ENCODE measurements at regions not wholly inside any gene's neighbourhood (a gene's known extent, or its start where the extent isn't known, plus 50 kb on each side); places are given as distances from the start of the nearest gene placed in this dataset.

DNA sequence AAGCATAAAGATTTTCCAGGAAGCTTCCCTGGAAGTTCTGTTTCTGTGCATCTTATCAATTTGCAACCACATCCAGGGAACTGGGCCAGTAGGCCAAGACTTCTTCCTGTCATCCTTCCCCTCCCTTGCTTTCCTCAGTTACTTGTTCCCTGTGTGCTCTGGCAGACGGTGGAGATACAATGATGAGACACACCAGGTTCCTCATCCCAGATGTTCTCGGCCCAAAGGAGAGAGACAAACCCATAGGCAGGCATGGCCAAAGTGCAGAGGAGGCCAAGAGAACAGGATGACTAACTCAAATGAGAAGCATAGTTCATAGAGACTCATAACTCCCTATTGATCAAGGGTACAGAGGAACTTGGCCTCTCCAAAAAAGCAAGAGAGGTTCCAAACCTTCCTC, 652.6 kb downstream of the CCDC171 start:
- no peak for DNase-seq (ENCODE audit: low read depth, low spot score)
- ChIA-PET POLR2A (no interaction called here), CTCF (interaction anchor here (0.7 kb wide), 1 partner anchor 10 kb away, joined by 3 read pairs; no protein-coding TSS in a partner anchor)
- H3K4me3 ChIP-seq (ENCODE audit: low read depth, low read length): no peak overlapping the region
- TF ChIP-seq, protein P1, sequence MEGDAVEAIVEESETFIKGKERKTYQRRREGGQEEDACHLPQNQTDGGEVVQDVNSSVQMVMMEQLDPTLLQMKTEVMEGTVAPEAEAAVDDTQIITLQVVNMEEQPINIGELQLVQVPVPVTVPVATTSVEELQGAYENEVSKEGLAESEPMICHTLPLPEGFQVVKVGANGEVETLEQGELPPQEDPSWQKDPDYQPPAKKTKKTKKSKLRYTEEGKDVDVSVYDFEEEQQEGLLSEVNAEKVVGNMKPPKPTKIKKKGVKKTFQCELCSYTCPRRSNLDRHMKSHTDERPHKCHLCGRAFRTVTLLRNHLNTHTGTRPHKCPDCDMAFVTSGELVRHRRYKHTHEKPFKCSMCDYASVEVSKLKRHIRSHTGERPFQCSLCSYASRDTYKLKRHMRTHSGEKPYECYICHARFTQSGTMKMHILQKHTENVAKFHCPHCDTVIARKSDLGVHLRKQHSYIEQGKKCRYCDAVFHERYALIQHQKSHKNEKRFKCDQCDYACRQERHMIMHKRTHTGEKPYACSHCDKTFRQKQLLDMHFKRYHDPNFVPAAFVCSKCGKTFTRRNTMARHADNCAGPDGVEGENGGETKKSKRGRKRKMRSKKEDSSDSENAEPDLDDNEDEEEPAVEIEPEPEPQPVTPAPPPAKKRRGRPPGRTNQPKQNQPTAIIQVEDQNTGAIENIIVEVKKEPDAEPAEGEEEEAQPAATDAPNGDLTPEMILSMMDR (IDR thresholded peaks at IDR 0.05; ENCODE audit: insufficient read depth, low read length, missing control alignments): no peak

DNA sequence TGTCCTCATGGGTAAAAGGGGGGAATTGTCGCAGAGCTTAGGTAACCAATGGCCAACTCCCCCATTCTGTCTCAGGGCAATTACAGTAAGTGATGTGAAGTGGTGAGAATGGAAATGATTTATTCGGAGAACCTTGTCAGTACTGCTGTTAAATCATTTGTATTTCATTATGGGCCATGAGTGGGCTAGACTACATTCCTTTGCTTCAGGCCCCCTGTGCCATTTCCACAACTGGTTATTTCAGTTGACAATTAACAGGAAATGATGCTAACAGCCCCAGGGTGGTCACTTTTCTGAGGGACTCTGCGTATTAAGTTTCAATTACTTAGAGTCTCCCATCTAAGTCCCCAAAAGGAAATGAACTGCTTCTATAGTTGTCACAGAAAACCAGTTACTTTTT, 653.7 kb downstream of the CCDC171 start:
- POLR2A ChIA-PET: no interaction called here
- TF ChIP-seq, protein P1 (IDR thresholded peaks at IDR 0.05; ENCODE audit: insufficient read depth, low read length, missing control alignments): no peak
- CTCF ChIA-PET: no interaction called here
- no peak for DNase-seq (ENCODE audit: low read depth, low spot score)
- H3K4me3 ChIP-seq (ENCODE audit: low read depth, low read length): no peak overlapping the region

- ChIA-PET POLR2A (no interaction called here), CTCF (no interaction called here)
- no peak overlapping the region for H3K4me3 ChIP-seq (ENCODE audit: low read depth, low read length)
- no peak for DNase-seq (ENCODE audit: low read depth, low spot score)
- TF ChIP-seq, protein P1 (IDR thresholded peaks at IDR 0.05; ENCODE audit: insufficient read depth, low read length, missing control alignments): no peak
Observed at GRCh38 chr9:16207161-16207560, 654.3 kb downstream of the CCDC171 start.

GRCh38 chr9:16210440-16210839, 657.6 kb downstream of the CCDC171 start:
- POLR2A ChIA-PET: no interaction called here
- TF ChIP-seq, protein P1 (IDR thresholded peaks at IDR 0.05; ENCODE audit: insufficient read depth, low read length, missing control alignments): no peak
- CTCF ChIA-PET: no interaction called here
- no peak for DNase-seq (ENCODE audit: low read depth, low spot score)
- H3K4me3 ChIP-seq (ENCODE audit: low read depth, low read length): no peak overlapping the region

DNA sequence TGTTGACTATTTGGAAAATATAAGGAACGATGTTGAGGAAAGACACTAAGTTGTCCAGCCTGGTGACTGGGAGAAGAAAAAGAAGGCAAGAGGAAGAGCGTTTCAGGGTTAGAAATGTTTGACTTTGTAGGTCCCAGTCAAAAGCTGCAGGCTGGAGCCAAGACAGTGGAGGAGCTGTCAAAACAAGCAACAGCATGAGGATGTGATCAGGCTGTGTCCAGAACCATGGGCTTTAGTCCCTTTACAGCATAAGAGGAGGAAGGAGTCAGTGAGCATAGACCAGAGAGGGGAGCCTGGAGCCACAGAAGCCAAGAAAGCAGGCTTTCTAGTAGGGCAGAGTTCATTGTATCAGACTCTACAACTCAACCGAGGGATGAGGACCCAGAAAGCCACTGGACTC, 658.5 kb downstream of the BNC2 start:
- TF ChIP-seq, protein P1 (IDR thresholded peaks at IDR 0.05; ENCODE audit: insufficient read depth, low read length, missing control alignments): no peak
- ChIA-PET CTCF (interaction anchor here (1.4 kb wide), 1 partner anchor 10 kb away, joined by 3 read pairs; no protein-coding TSS in a partner anchor), POLR2A (no interaction called here)
- DNase-seq (ENCODE audit: low read depth, low spot score): no peak
- H3K4me3 ChIP-seq (ENCODE audit: low read depth, low read length): no peak overlapping the region

DNA sequence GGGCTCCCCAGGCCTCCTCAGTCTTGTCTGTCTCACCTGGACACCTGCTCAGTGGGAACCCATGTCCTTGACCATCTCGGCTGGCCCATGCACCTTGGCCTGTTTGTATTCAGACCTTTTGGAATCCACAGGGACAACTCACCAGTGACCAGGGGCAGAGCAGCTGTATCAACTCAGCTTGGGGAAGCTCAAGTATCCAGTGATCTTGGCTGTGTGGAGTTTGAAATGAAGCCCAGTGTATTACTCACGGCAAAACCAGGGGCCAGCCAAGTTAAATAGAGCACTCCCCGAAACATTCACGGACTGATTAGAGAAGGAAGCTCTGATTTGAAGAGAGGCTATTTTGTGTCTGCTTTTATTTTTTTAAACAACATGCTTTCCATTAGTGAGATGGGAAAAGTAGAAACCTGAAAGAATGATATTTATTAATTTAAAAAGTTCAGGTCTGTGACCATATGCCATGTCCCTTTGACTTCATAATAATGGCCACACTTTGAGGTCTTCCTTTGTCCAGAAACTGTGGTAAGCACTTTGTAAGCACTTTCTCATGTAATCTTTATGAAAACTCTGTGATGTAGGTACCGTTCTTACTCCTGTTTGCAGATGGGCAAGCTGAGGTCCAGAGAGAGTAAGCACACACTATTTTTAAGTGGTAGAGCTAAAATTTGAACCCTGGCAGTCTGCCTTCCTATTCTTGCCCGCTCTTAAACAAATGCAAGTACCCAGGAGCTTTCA, 656.5 kb downstream of the BNC2 start:
- no peak overlapping the region for H3K4me3 ChIP-seq (ENCODE audit: low read depth, low read length)
- DNase-seq (ENCODE audit: low read depth, low spot score): peak; percentile 90
- ChIA-PET CTCF (interaction anchor here (0.6 to 1.2 kb wide), 3 partner anchors 11 to 426 kb away, joined by 3 read pairs; no protein-coding TSS in a partner anchor), POLR2A (interaction anchor here (0.6 to 1.2 kb wide), 4 partner anchors 11 to 612 kb away, joined by 3 to 13 read pairs (median 4); no protein-coding TSS in a partner anchor)
- TF ChIP-seq, protein P1 (IDR thresholded peaks at IDR 0.05; ENCODE audit: insufficient read depth, low read length, missing control alignments): no peak

All from AG04449 (cell line).